Fibroblast of mammary gland (primary cell): ENCODE measurements at regions not wholly inside any gene's neighbourhood (a gene's known extent, or its start where the extent isn't known, plus 50 kb on each side); places are given as distances from the start of the nearest gene placed in this dataset.

Source experiments
- DNase-seq: peaks from one replicate; pipeline ENCODE4 v3.0.0-alpha.2; 2010; ENCODE audit warnings: low read depth
- H3K4me3 ChIP-seq: 2 replicates; pipeline ENCODE4 v1.5.1; 2011; ENCODE audit warnings: low read depth, mild to moderate bottlenecking, low read length, moderate library complexity; ENCODE audit not compliant: control insufficient read depth
- CTCF ChIP-seq: conservative IDR thresholded peaks from 2 replicates; pipeline ENCODE4 v1.5.1; 2011; ENCODE audit warnings: low read depth, low read length, inconsistent platforms; ENCODE audit not compliant: control insufficient read depth, insufficient read depth

- TF ChIP-seq CTCF, result no peak
- DNase-seq, result no peak
- no peak overlapping the region for H3K4me3 ChIP-seq
Measured at GRCh38 chr15:31781261-31781660, 249.1 kb upstream of the CHRNA7 start.

- H3K4me3 ChIP-seq, result no peak overlapping the region
- TF ChIP-seq CTCF, result no peak
- DNase-seq, result no peak
Measured at GRCh38 chr15:31782016-31782783, 248.1 kb upstream of the CHRNA7 start.

- H3K4me3 ChIP-seq, result no peak overlapping the region
- DNase-seq, result no peak
- no peak for TF ChIP-seq CTCF
Measured at GRCh38 chr15:31782951-31783350, 247.4 kb upstream of the CHRNA7 start.

- TF ChIP-seq CTCF, result no peak
- no peak for DNase-seq
- H3K4me3 ChIP-seq, result no peak overlapping the region
Measured at GRCh38 chr15:31786360-31786759, 244.0 kb upstream of the CHRNA7 start.

GRCh38 chr15:31788104-31788503, 242.2 kb upstream of the CHRNA7 start:
- no peak overlapping the region for H3K4me3 ChIP-seq
- no peak for DNase-seq
- no peak for TF ChIP-seq CTCF

GRCh38 chr15:31792611-31793199, 237.6 kb upstream of the CHRNA7 start:
- H3K4me3 ChIP-seq, result no peak overlapping the region
- no peak for DNase-seq
- no peak for TF ChIP-seq CTCF
